Astrocyte (in vitro differentiated cells and primary cell): ENCODE measurements at regions not wholly inside any gene's neighbourhood (a gene's known extent, or its start where the extent isn't known, plus 50 kb on each side); places are given as distances from the start of the nearest gene placed in this dataset.

ENCODE experiments used
- EZH2 ChIP-seq: IDR thresholded peaks from 2 replicates; pipeline ENCODE4 v1.6.1; 2012; ENCODE audit warnings: mild to moderate bottlenecking, low read length, inconsistent platforms; ENCODE audit not compliant: insufficient read depth
- TF ChIP-seq, protein P1 (sequence below): IDR thresholded peaks from 2 replicates; pipeline ENCODE4 v1.5.1; 2011; ENCODE audit warnings: low read depth, mild to moderate bottlenecking, inconsistent platforms, low read length, moderate library complexity; ENCODE audit not compliant: insufficient read depth

DNA sequence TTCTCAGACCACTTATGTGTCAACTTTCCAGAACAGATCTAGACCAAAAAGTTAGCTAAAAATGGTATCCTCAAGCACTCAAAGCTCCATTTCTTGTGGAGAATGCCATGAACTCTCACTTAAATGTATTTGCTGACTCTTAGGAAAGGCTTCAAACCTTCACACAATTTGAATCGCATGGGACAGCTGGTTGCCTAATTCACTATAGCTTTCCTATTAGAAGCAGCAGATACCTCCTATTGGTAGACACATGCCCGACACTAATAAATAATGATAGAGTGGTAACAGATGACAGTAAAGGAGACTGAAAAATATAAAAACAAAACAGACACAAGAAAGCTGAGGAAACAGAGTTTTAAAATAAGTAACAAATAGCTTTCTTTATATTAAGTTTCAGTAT, 818.5 kb downstream of the XPNPEP1 start:
- TF ChIP-seq, protein P1, sequence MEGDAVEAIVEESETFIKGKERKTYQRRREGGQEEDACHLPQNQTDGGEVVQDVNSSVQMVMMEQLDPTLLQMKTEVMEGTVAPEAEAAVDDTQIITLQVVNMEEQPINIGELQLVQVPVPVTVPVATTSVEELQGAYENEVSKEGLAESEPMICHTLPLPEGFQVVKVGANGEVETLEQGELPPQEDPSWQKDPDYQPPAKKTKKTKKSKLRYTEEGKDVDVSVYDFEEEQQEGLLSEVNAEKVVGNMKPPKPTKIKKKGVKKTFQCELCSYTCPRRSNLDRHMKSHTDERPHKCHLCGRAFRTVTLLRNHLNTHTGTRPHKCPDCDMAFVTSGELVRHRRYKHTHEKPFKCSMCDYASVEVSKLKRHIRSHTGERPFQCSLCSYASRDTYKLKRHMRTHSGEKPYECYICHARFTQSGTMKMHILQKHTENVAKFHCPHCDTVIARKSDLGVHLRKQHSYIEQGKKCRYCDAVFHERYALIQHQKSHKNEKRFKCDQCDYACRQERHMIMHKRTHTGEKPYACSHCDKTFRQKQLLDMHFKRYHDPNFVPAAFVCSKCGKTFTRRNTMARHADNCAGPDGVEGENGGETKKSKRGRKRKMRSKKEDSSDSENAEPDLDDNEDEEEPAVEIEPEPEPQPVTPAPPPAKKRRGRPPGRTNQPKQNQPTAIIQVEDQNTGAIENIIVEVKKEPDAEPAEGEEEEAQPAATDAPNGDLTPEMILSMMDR = no peak
- TF ChIP-seq EZH2 = no peak
